Neural progenitor cell (in vitro differentiated cells): ENCODE measurements at regions not wholly inside any gene's neighbourhood (a gene's known extent, or its start where the extent isn't known, plus 50 kb on each side); places are given as distances from the start of the nearest gene placed in this dataset.

Source experiments
- EZH2 ChIP-seq: fragments of 200-600 bp; sonication (generic); IDR thresholded peaks from 2 replicates; pipeline ENCODE4 v1.6.1; 2017; ENCODE audit warnings: antibody characterized with exemption, mild to moderate bottlenecking, moderate library complexity
- EZH2phosphoT487 ChIP-seq: fragments of 200-600 bp; sonication (generic); IDR thresholded peaks from 2 replicates; pipeline ENCODE4 v1.6.1; 2017; ENCODE audit warnings: antibody characterized with exemption
- TF ChIP-seq, protein P1 (sequence below): fragments of 200-600 bp; sonication (generic); IDR thresholded peaks from 2 replicates; pipeline ENCODE4 v1.5.1; 2017; ENCODE audit warnings: antibody characterized with exemption, mild to moderate bottlenecking

DNA sequence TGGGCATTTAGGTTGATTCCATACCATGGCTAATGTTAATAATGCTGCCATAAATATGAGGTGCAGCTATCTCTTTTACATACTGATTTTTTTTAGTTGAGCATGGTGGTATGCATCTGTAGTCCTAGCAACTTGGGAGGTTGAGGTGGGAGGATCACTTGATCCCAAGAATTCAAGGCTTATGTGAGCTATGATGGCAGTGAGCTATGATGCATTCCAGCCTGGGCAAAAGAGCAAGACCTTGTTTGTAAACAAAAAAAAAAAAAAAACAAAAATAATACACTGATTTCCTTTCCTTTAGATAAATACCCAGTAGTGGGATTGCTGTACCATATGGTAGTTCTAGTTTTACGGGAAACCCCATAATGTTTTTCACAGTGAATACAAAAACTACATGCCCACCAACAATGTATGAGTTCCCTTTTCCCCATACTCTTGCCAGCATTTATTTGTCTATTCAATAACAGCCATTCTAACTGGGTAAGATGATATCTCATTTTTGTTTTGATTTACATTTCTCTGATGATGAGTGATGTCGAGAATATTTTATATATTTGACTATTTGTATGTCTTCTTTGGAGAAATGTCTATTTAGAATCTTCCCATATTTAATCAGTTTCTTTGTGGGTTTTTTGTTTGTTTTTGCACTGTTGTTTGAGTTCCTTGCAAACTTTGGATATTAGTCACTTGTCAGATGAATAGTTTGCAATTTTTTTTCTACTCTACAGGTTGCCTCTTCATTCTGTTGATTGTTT, 281.0 kb upstream of the KYNU start:
- TF ChIP-seq, protein P1, sequence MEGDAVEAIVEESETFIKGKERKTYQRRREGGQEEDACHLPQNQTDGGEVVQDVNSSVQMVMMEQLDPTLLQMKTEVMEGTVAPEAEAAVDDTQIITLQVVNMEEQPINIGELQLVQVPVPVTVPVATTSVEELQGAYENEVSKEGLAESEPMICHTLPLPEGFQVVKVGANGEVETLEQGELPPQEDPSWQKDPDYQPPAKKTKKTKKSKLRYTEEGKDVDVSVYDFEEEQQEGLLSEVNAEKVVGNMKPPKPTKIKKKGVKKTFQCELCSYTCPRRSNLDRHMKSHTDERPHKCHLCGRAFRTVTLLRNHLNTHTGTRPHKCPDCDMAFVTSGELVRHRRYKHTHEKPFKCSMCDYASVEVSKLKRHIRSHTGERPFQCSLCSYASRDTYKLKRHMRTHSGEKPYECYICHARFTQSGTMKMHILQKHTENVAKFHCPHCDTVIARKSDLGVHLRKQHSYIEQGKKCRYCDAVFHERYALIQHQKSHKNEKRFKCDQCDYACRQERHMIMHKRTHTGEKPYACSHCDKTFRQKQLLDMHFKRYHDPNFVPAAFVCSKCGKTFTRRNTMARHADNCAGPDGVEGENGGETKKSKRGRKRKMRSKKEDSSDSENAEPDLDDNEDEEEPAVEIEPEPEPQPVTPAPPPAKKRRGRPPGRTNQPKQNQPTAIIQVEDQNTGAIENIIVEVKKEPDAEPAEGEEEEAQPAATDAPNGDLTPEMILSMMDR: no peak
- TF ChIP-seq EZH2 (no peak), EZH2phosphoT487 (no peak)
